ENCODE measurements at regions not wholly inside any gene's neighbourhood (a gene's known extent, or its start where the extent isn't known, plus 50 kb on each side); places are given as distances from the start of the nearest gene placed in this dataset.

DNA sequence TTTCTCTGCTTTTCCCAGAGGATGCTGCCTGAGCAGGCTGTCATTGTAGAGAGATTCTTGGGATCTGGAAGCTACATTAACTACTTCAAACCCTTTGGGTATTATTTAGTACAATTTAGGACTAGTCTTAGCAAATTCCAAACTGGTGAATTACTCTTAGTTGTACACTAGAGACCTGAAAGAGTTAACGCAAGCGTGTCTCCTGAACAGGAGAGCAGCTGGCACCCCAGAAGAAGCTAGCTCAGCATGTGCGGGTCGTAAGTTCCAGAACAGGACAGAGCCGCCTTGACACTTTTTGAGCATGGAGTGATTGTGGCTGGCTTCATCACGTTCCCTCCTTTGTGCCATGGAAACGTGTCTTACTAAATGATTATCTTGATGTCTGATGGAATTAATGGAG, 495.7 kb upstream of the TPK1 start:
- no peak for TF ChIP-seq CTCF (IDR thresholded peaks at IDR 0.05; ENCODE audit: low read depth, low read length)

GRCh38 chr7:145331076-145331475, 495.2 kb upstream of the TPK1 start:
- no peak for TF ChIP-seq CTCF (IDR thresholded peaks at IDR 0.05; ENCODE audit: low read depth, low read length)
- no peak for DNase-seq (ENCODE audit: extremely low read depth, low read depth)

More for the DNA sequence above, 495.7 kb upstream of the TPK1 start:
- no peak for DNase-seq (ENCODE audit: extremely low read depth, low read depth)

DNA sequence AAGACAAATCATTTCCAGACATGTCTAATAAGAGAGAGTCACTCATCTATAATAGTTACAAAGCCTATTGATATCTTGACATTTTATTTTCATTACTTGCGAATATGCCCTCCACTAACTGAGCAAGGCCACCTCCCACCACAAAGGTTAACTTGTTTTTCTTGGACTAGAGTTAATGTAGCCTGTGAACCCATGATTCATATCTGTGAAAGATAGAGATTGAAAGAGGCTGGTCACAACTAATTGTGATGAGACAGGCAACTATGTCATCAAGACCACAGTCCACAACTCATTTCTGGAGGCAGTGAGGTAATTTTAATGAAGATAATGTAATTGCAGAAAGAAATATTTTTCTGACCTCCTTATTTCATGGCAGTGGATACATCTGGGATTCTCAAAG, 491.8 kb upstream of the TPK1 start:
- TF ChIP-seq CTCF (IDR thresholded peaks at IDR 0.05; ENCODE audit: low read depth, low read length) = no peak
- DNase-seq (ENCODE audit: extremely low read depth, low read depth) = no peak

DNA sequence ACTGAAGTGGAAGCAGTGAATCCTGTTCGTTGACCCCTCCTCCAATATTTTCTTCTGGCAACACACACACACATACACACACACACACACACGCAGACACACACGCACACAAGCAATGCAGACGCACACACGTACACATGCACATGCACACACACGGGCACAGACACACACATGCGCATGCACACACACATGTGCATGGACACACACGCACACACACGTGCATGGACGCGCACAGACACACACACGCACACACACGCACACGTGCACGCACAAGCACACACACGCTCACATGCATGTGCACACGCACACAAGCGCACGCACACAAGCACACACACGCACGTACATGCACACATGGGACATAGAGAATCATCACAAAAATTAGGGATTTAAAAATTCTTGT, 488.2 kb upstream of the TPK1 start:
- TF ChIP-seq CTCF (IDR thresholded peaks at IDR 0.05; ENCODE audit: low read depth, low read length) = no peak

GRCh38 chr7:145313551-145313950, 477.7 kb upstream of the TPK1 start:
- TF ChIP-seq CTCF (IDR thresholded peaks at IDR 0.05; ENCODE audit: low read depth, low read length) = no peak
- no peak for DNase-seq (ENCODE audit: extremely low read depth, low read depth)

More for the DNA sequence above, 488.2 kb upstream of the TPK1 start:
- DNase-seq (ENCODE audit: extremely low read depth, low read depth) = no peak

GRCh38 chr7:145293754-145294153, 457.9 kb upstream of the TPK1 start:
- no peak for TF ChIP-seq CTCF (IDR thresholded peaks at IDR 0.05; ENCODE audit: low read depth, low read length)
- DNase-seq (ENCODE audit: extremely low read depth, low read depth) = no peak

DNA sequence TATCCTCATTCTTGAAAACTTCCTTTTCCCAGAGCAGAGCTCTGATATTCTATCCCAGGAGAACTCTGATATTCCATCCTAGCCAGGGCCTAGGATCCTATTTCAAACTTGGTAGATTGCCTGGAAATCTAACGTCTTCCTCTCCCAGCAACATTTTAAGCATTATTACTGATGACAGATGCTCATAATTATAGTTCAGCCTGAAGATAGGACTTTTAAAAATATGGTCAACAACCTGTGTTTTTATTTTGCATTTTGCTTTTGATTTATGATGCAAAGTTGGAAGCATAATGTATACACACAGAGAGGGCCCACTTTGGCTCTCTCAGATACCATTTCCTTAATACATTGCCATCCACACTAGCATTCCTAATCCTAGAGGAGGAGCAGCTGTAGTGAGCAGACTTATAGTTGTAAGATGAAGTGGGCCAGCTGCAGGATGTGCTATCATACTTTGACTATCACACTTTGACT, 457.4 kb upstream of the TPK1 start:
- TF ChIP-seq CTCF (IDR thresholded peaks at IDR 0.05; ENCODE audit: low read depth, low read length) = no peak

More for the DNA sequence above, 457.4 kb upstream of the TPK1 start:
- no peak for DNase-seq (ENCODE audit: extremely low read depth, low read depth)

Measured in AG09319 (cell line).